ENCODE measurements at regions not wholly inside any gene's neighbourhood (a gene's known extent, or its start where the extent isn't known, plus 50 kb on each side); places are given as distances from the start of the nearest gene placed in this dataset.

GRCh38 chr3:171967932-171968678 lies 71.3 kb upstream of the FNDC3B start:
- Histone ChIP-seq H3K9ac (ENCODE audit: low read depth, low read length) (no peak overlapping the region), H3K4me3 (ENCODE audit: low read depth in 1 of 2, low read length in 2 of 2) (no peak overlapping the region), H3K4me1 (ENCODE audit: insufficient read depth, low read length) (no peaks in the 10 kb centered on the region), H3K79me2 (ENCODE audit: insufficient read depth, low read length) (no peaks in the 10 kb centered on the region), H2AFZ (ENCODE audit: low read depth, low read length) (no peak overlapping the region), H3K36me3 (ENCODE audit: insufficient read depth, low read length) (no peaks in the 10 kb centered on the region), H3K4me2 (ENCODE audit: insufficient read depth, low read length) (no peak overlapping the region), H3K9me3 (ENCODE audit: insufficient read depth, low read length, severe bottlenecking) (no peaks in the 10 kb centered on the region), H4K20me1 (ENCODE audit: insufficient read depth, low read length) (no peaks in the 10 kb centered on the region), H3K27me3 (ENCODE audit: insufficient read depth, low read length, poor library complexity) (no peaks in the 10 kb centered on the region), H3K27ac (ENCODE audit: low read length) (no peak overlapping the region)
- ATAC-seq (ENCODE audit: insufficient read depth, low read depth) (no peak), DNase-seq (no peak)
- no peak for TF ChIP-seq CTCF (IDR thresholded peaks at IDR 0.05; ENCODE audit: borderline replicate concordance, extremely low read depth, low read length, poor library complexity, severe bottlenecking)
- no peak for TF ChIP-seq EZH2 (IDR thresholded peaks at IDR 0.05; ENCODE audit: borderline replicate concordance, low read depth, low read length, severe bottlenecking)

- Histone ChIP-seq H3K4me2 (ENCODE audit: insufficient read depth, low read length) (no peak overlapping the region), H3K9ac (ENCODE audit: low read depth, low read length) (no peak overlapping the region), H3K4me1 (ENCODE audit: insufficient read depth, low read length) (no peaks in the 10 kb centered on the region), H4K20me1 (ENCODE audit: insufficient read depth, low read length) (no peaks in the 10 kb centered on the region), H3K36me3 (ENCODE audit: insufficient read depth, low read length) (no peaks in the 10 kb centered on the region), H2AFZ (ENCODE audit: low read depth, low read length) (no peak overlapping the region), H3K27me3 (ENCODE audit: insufficient read depth, low read length, poor library complexity) (peaks cover 3% of the 10 kb centered on the region), H3K27ac (ENCODE audit: low read length) (no peak overlapping the region), H3K79me2 (ENCODE audit: insufficient read depth, low read length) (no peaks in the 10 kb centered on the region), H3K9me3 (ENCODE audit: insufficient read depth, low read length, severe bottlenecking) (no peaks in the 10 kb centered on the region), H3K4me3 (ENCODE audit: low read depth in 1 of 2, low read length in 2 of 2) (no peak overlapping the region)
- DNase-seq: no peak
- TF ChIP-seq EZH2 (IDR thresholded peaks at IDR 0.05; ENCODE audit: borderline replicate concordance, low read depth, low read length, severe bottlenecking) (no peak), CTCF (IDR thresholded peaks at IDR 0.05; ENCODE audit: borderline replicate concordance, extremely low read depth, low read length, poor library complexity, severe bottlenecking) (no peak)
- no peak for ATAC-seq (ENCODE audit: insufficient read depth, low read depth)
Observed at GRCh38 chr3:171970301-171970788, 69.0 kb upstream of the FNDC3B start.

- Histone ChIP-seq H3K27ac (ENCODE audit: low read length) (no peak overlapping the region), H3K4me2 (ENCODE audit: insufficient read depth, low read length) (no peak overlapping the region), H2AFZ (ENCODE audit: low read depth, low read length) (no peak overlapping the region), H4K20me1 (ENCODE audit: insufficient read depth, low read length) (no peaks in the 10 kb centered on the region), H3K4me1 (ENCODE audit: insufficient read depth, low read length) (no peaks in the 10 kb centered on the region), H3K79me2 (ENCODE audit: insufficient read depth, low read length) (no peaks in the 10 kb centered on the region), H3K9ac (ENCODE audit: low read depth, low read length) (no peak overlapping the region), H3K9me3 (ENCODE audit: insufficient read depth, low read length, severe bottlenecking) (no peaks in the 10 kb centered on the region), H3K4me3 (ENCODE audit: low read depth in 1 of 2, low read length in 2 of 2) (no peak overlapping the region), H3K27me3 (ENCODE audit: insufficient read depth, low read length, poor library complexity) (peaks cover 5% of the 10 kb centered on the region), H3K36me3 (ENCODE audit: insufficient read depth, low read length) (no peaks in the 10 kb centered on the region)
- DNase-seq (no peak), ATAC-seq (ENCODE audit: insufficient read depth, low read depth) (no peak)
- no peak for TF ChIP-seq CTCF (IDR thresholded peaks at IDR 0.05; ENCODE audit: borderline replicate concordance, extremely low read depth, low read length, poor library complexity, severe bottlenecking)
- TF ChIP-seq EZH2 (IDR thresholded peaks at IDR 0.05; ENCODE audit: borderline replicate concordance, low read depth, low read length, severe bottlenecking): no peak
Observed at GRCh38 chr3:171971919-171972514, 67.4 kb upstream of the FNDC3B start.

Measured in DND-41 (cell line).